HepG2 (cell line): ENCODE measurements at regions not wholly inside any gene's neighbourhood (a gene's known extent, or its start where the extent isn't known, plus 50 kb on each side); places are given as distances from the start of the nearest gene placed in this dataset.
A peak's percentile ranks its signal among the peaks of the same experiment; 100 is the strongest.

Source experiments
- AHDC1 ChIP-seq: sonication (generic); formaldehyde crosslinking; IDR thresholded peaks from 2 replicates; pipeline ENCODE4 v1.5.1; 2020; ENCODE audit warnings: mild to moderate bottlenecking, missing genetic modification reagents, borderline replicate concordance
- ARID3A ChIP-seq: IDR thresholded peaks from 2 replicates; pipeline ENCODE4 v1.6.1; 2012; ENCODE audit warnings: low read depth, low read length, improper control_type of control experiment
- ARID5B ChIP-seq: IDR thresholded peaks from 2 replicates; pipeline ENCODE4 v1.4.0; 2020; ENCODE audit warnings: mild to moderate bottlenecking, missing genetic modification reagents
- CSRNP1 ChIP-seq: sonication (generic); formaldehyde crosslinking; IDR thresholded peaks from 2 replicates; pipeline ENCODE4 v1.8.1; 2023; ENCODE audit warnings: mild to moderate bottlenecking, missing genetic modification reagents
- FOSL2 ChIP-seq: sonication (generic); formaldehyde crosslinking; IDR thresholded peaks from 2 replicates; pipeline ENCODE4 v1.4.0; 2020; ENCODE audit warnings: missing genetic modification reagents
- GATAD2A ChIP-seq: IDR thresholded peaks from 2 replicates; pipeline ENCODE4 v1.6.1; 2016
- HNF4A ChIP-seq: sonication (generic); formaldehyde crosslinking; IDR thresholded peaks from 2 replicates; pipeline ENCODE4 v1.4.0; 2020; ENCODE audit warnings: missing genetic modification reagents
- MED1 ChIP-seq: sonication (generic); formaldehyde crosslinking; IDR thresholded peaks from 2 replicates; pipeline ENCODE4 v1.4.0; 2020; ENCODE audit warnings: missing genetic modification reagents
- RFX5 ChIP-seq: IDR thresholded peaks from 2 replicates; pipeline ENCODE4 v1.6.1; 2011; ENCODE audit warnings: low read depth, low read length, improper control_type of control experiment
- SMAD3 ChIP-seq: sonication (generic); formaldehyde crosslinking; IDR thresholded peaks from 2 replicates; pipeline ENCODE4 v1.4.0; 2020; ENCODE audit warnings: missing genetic modification reagents
- SOX13 ChIP-seq, 3 experiments: fragments of 450-650 bp in 1 of 3; sonication (generic) in 1 of 3; formaldehyde crosslinking in 1 of 3; IDR thresholded peaks in 2 of 3; conservative IDR thresholded peaks in 1 of 3; 2 replicates each; pipeline versions ENCODE4 v1.5.0 to v1.6.1; 2016 to 2020; ENCODE audit warnings: antibody characterized with exemption in 1 of 3, mild to moderate bottlenecking in 1 of 3, missing compliant biosample characterization in 1 of 3, missing genetic modification reagents in 1 of 3, moderate library complexity in 1 of 3
- SRSF1 ChIP-seq: fragments of 200-400 bp; formaldehyde crosslinking; optimal IDR thresholded peaks from 2 replicates; pipeline ENCODE3; 2017; ENCODE audit warnings: mild to moderate bottlenecking, low read depth, low read length, moderate library complexity
- ZFP36 ChIP-seq: fragments of 150-350 bp; IDR thresholded peaks from 2 replicates; pipeline ENCODE4 v1.6.1; 2018; ENCODE audit warnings: borderline replicate concordance, low read length, low read depth; ENCODE audit not compliant: partially characterized antibody
- ZNF589 ChIP-seq: sonication (generic); formaldehyde crosslinking; conservative IDR thresholded peaks from 2 replicates; pipeline ENCODE4 v1.8.0; 2022; ENCODE audit warnings: mild to moderate bottlenecking, moderate library complexity, missing genetic modification reagents

GRCh38 chr2:63735263-63735662 lies 106.4 kb upstream of the UGP2 start (continued):
- TF ChIP-seq SOX13 (IDR thresholded peaks at IDR 0.05) (no peak), SOX13 (CRISPR knock-in tag; conservative IDR thresholded peaks at IDR 0.05 in 1 of 2, IDR thresholded peaks at IDR 0.05 in 1 of 2) (peak in 1 of 2 experiments; percentile 51; a peak in 1 of 4 replicates), RFX5 (no peak), SRSF1 (no peak), CSRNP1 (no peak), FOSL2 (CRISPR knock-in tag) (peak; percentile 82), SMAD3 (CRISPR knock-in tag) (no peak), ARID3A (peak; percentile 18; the same call in 1 of the 2 replicates), ZFP36 (no peak), AHDC1 (peak; percentile 26; the same call in 1 of the 2 replicates), GATAD2A (CRISPR knock-in tag) (peak; percentile 36; the same call in 1 of the 2 replicates), ARID5B (CRISPR knock-in tag) (peak; percentile 68), HNF4A (CRISPR knock-in tag) (peak; percentile 60; the same call in 1 of the 2 replicates), ZNF589 (CRISPR knock-in tag) (no peak), MED1 (CRISPR knock-in tag) (peak; percentile 41; the same call in 1 of the 2 replicates)
